Stimulated activated CD8-positive, alpha-beta memory T cell treated with anti-CD3 and anti-CD28 coated beads, Interleukin-12 subunit alpha, Interleukin-12 subunit beta, amount 100 ng/mL, for 1 hour (primary cell): ENCODE measurements at regions not wholly inside any gene's neighbourhood (a gene's known extent, or its start where the extent isn't known, plus 50 kb on each side); places are given as distances from the start of the nearest gene placed in this dataset.
A peak's percentile ranks its signal among the peaks of the same experiment; 100 is the strongest.

Experiments used
- DNase-seq: peaks from one replicate; pipeline ENCODE4 v3.0.0-alpha.2; 2020; ENCODE audit warnings: low read depth

- DNase-seq, result no peak
These were observed 81.2 kb upstream of the ETV6 start for GRCh38 chr12:11568155-11568761.

GRCh38 chr12:11568762-11569478 is 80.6 kb upstream of the ETV6 start:
- no peak for DNase-seq

GRCh38 chr12:11569716-11570115 is 79.8 kb upstream of the ETV6 start:
- no peak for DNase-seq

- DNase-seq, result no peak
These were observed 75.6 kb upstream of the ETV6 start for GRCh38 chr12:11573880-11574279.

- DNase-seq, result no peak
These were observed 73.4 kb upstream of the ETV6 start for GRCh38 chr12:11576104-11576503.

GRCh38 chr12:11577658-11578260 is 71.7 kb upstream of the ETV6 start:
- DNase-seq, result no peak

- no peak for DNase-seq
These were observed 70.9 kb upstream of the ETV6 start for GRCh38 chr12:11578461-11578993.

GRCh38 chr12:11580125-11580751 is 69.2 kb upstream of the ETV6 start:
- no peak for DNase-seq

- DNase-seq, result peak; percentile 72
These were observed 68.2 kb upstream of the ETV6 start for GRCh38 chr12:11581179-11581755.

- no peak for DNase-seq
These were observed 65.1 kb upstream of the ETV6 start for GRCh38 chr12:11584221-11584855.

- DNase-seq, result no peak
These were observed 57.0 kb upstream of the ETV6 start for GRCh38 chr12:11592484-11592883.

GRCh38 chr12:11593013-11593412 is 56.5 kb upstream of the ETV6 start:
- DNase-seq, result no peak

- DNase-seq, result no peak
These were observed 54.4 kb upstream of the ETV6 start for GRCh38 chr12:11595080-11595479.

GRCh38 chr12:11596141-11596540 is 53.3 kb upstream of the ETV6 start:
- DNase-seq, result no peak

- DNase-seq, result no peak
These were observed 50.6 kb upstream of the ETV6 start for GRCh38 chr12:11598900-11599299.
